Tibial artery (tissue), 4 donors: ENCODE measurements at regions not wholly inside any gene's neighbourhood (a gene's known extent, or its start where the extent isn't known, plus 50 kb on each side); places are given as distances from the start of the nearest gene placed in this dataset.

Source experiments
- DNase-seq, 2 donors: peaks; one replicate each; pipeline ENCODE4 v3.0.0-alpha.2; 2019
- H3K27ac ChIP-seq, 2 donors: fragments of 200-600 bp; sonication (generic) in 1 of 2; 1 replicate in 1 of 2; 2 replicates in 1 of 2; pipeline ENCODE4 v1.5.1; 2018 to 2019; ENCODE audit warnings: mild to moderate bottlenecking in 1 of 2
- H3K27me3 ChIP-seq, 2 donors: fragments of 200-600 bp; sonication (generic) in 1 of 2; one replicate each; pipeline versions ENCODE4 v1.5.1 to v1.6.0; 2016 to 2019
- H3K36me3 ChIP-seq, 3 donors: fragments of 200-600 bp; sonication (generic) in 2 of 3; one replicate each; pipeline ENCODE4 v1.5.1; 2016 to 2019; ENCODE audit warnings: mild to moderate bottlenecking in 2 of 3
- H3K4me1 ChIP-seq, 4 donors: fragments of 200-600 bp; sonication (generic) in 2 of 4; 1 replicate in 3 of 4; 2 replicates in 1 of 4; pipeline ENCODE4 v1.5.1; 2016 to 2019
- H3K4me3 ChIP-seq, 2 donors: fragments of 200-600 bp; sonication (generic) in 1 of 2; 1 replicate in 1 of 2; 2 replicates in 1 of 2; pipeline ENCODE4 v1.5.1; 2018 to 2019; ENCODE audit warnings: mild to moderate bottlenecking in 2 of 2
- H3K9me3 ChIP-seq, 3 donors: fragments of 200-600 bp; sonication (generic) in 1 of 3; one replicate each; pipeline ENCODE4 v1.5.1; 2016 to 2019
- intact Hi-C: fragments of 100-400 bp; cut with DNase I; formaldehyde crosslinking; loops from one replicate; pipeline ENCODE4 v1.15.0; 2023; ENCODE audit warnings: low total_unique reads
- TF ChIP-seq, protein P1 (sequence below), 2 experiments: fragments of 200-600 bp in 1 of 2; fragments of 450-650 bp in 1 of 2; IDR thresholded peaks; one replicate each; pipeline ENCODE4 v1.5.1; 2017 to 2019; ENCODE audit warnings: antibody characterized with exemption in 2 of 2, mild to moderate bottlenecking in 1 of 2, moderate library complexity in 1 of 2

- no peak for DNase-seq
- Histone ChIP-seq H3K27me3 (no peaks in the 10 kb centered on the region), H3K4me1 (no peaks in the 10 kb centered on the region), H3K4me3 (no peak overlapping the region), H3K27ac (no peak overlapping the region), H3K36me3 (no peaks in the 10 kb centered on the region), H3K9me3 (no peaks in the 10 kb centered on the region)
- intact Hi-C loops, result no loop called here
- TF ChIP-seq, protein P1, sequence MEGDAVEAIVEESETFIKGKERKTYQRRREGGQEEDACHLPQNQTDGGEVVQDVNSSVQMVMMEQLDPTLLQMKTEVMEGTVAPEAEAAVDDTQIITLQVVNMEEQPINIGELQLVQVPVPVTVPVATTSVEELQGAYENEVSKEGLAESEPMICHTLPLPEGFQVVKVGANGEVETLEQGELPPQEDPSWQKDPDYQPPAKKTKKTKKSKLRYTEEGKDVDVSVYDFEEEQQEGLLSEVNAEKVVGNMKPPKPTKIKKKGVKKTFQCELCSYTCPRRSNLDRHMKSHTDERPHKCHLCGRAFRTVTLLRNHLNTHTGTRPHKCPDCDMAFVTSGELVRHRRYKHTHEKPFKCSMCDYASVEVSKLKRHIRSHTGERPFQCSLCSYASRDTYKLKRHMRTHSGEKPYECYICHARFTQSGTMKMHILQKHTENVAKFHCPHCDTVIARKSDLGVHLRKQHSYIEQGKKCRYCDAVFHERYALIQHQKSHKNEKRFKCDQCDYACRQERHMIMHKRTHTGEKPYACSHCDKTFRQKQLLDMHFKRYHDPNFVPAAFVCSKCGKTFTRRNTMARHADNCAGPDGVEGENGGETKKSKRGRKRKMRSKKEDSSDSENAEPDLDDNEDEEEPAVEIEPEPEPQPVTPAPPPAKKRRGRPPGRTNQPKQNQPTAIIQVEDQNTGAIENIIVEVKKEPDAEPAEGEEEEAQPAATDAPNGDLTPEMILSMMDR (IDR thresholded peaks at IDR 0.05), result no peak
Observed at GRCh38 chr2:6590442-6590841, 275.3 kb downstream of the CMPK2 start.

DNA sequence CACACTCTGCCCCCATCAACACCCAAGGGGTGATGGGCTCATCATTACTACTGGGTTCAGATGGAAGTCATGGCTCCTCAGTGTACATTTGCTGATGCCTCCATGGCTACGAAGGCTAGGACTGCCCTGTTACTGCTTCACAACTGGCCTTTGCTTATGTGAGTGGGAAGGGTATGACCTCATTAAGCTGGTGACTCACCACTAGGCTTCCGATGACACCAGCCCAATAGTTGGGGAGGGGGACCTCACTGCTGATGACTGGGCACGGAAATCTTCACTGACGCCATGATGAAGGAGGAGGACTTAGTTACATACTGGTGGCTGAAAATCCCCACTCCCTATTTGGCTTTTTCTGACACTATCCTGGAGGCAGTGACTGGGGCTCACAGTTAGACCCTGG lies 263.2 kb downstream of the CMPK2 start:
- TF ChIP-seq, protein P1 (IDR thresholded peaks at IDR 0.05), result no peak
- no peaks in the 10 kb centered on the region for H3K27me3 ChIP-seq
- H3K4me3 ChIP-seq, result no peak overlapping the region
- no peaks in the 10 kb centered on the region for H3K36me3 ChIP-seq
- H3K9me3 ChIP-seq, result no peaks in the 10 kb centered on the region
- intact Hi-C loops, result no loop called here
- H3K27ac ChIP-seq, result no peak overlapping the region
- no peak for DNase-seq
- no peaks in the 10 kb centered on the region for H3K4me1 ChIP-seq

DNA sequence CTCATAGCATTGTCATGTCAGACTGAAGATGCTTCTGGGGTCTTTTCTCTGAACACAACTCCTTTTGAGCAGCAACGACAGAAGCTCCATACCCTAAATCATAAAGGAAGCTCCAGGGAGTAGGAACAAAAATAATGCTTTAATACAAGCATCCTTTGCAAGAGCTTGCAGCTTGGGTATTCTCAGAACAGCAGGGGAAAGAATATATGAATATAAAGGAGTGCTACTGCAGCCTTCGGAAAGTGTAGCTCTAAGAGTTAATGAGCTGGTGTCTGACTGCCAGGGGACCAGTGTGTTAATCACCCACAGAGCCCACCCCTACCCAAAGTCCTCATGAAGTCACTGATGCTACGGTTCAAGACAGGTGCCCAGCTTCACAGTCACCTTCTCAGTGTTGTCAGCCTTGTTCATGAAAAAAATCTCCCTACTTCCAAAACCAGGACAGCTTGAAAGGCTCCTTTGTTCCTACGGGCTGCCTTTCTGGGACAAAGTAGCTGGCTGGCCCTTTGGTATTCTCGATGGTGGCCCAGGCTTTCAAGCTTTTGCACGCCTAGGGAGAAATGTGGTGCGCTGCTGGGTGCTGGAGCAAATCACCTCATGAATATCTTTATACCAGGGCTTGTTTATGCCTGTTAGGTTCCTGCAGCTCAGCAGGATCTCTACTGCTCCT lies 259.7 kb downstream of the CMPK2 start:
- no peak for DNase-seq
- no peaks in the 10 kb centered on the region for H3K9me3 ChIP-seq
- intact Hi-C loops, result no loop called here
- no peak overlapping the region for H3K27ac ChIP-seq
- H3K36me3 ChIP-seq, result no peaks in the 10 kb centered on the region
- no peaks in the 10 kb centered on the region for H3K4me1 ChIP-seq
- TF ChIP-seq, protein P1 (IDR thresholded peaks at IDR 0.05), result no peak
- no peak overlapping the region for H3K4me3 ChIP-seq
- H3K27me3 ChIP-seq, result no peaks in the 10 kb centered on the region

GRCh38 chr2:6617794-6618193 lies 247.9 kb downstream of the CMPK2 start:
- H3K36me3 ChIP-seq, result no peaks in the 10 kb centered on the region
- H3K4me3 ChIP-seq, result no peak overlapping the region
- no peak for DNase-seq
- TF ChIP-seq, protein P1 (IDR thresholded peaks at IDR 0.05), result no peak
- peaks cover 0 to 3% (median 0%) of the 10 kb centered on the region in 3 donors for H3K9me3 ChIP-seq
- H3K27me3 ChIP-seq, result no peaks in the 10 kb centered on the region
- H3K4me1 ChIP-seq, result no peaks in the 10 kb centered on the region
- no peak overlapping the region for H3K27ac ChIP-seq
- intact Hi-C loops, result no loop called here

DNA sequence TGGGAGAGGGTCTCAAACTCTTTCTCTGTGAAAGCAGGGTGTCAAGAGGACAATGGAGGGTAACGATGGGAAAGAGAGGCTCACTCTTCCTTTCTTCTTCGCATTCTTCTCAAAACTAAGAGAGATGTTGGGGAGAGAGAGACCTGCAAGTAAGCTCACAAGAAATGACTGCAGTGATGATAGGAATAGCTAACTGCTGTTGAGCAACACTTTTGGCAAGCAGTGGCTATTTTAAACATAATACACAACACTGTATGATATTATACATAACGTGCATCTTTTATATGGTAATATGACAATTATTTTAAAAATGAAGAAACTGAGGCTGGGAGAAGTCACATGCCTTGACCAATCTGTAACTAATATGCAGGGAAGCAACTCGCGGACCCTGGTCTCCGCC lies 247.5 kb downstream of the CMPK2 start:
- Histone ChIP-seq H3K9me3 (no peaks in the 10 kb centered on the region), H3K27ac (no peak overlapping the region), H3K36me3 (no peaks in the 10 kb centered on the region), H3K4me1 (no peaks in the 10 kb centered on the region), H3K4me3 (no peak overlapping the region), H3K27me3 (no peaks in the 10 kb centered on the region)
- TF ChIP-seq, protein P1 (IDR thresholded peaks at IDR 0.05), result no peak
- intact Hi-C loops, result no loop called here
- DNase-seq, result no peak

DNA sequence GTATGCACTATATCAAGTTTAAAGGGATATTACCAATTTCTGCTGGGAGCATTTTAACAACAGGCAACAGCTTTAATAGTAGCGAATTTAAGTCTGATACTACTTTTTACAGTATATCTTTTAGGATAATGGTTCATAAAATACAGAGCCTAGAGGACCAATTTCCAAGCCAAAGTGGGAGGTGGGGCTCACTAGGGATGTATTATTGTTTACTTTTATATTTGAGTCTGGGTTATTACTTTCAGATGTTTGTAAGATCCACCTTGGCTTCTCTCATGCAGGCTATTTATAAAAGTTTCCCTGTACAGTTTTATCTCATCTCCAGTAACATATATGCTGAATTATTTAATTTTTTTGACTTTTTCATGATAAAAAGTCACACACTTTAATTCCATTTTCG lies 242.0 kb downstream of the CMPK2 start:
- TF ChIP-seq, protein P1 (IDR thresholded peaks at IDR 0.05), result no peak
- no peak overlapping the region for H3K4me3 ChIP-seq
- no peak for DNase-seq
- no peaks in the 10 kb centered on the region for H3K9me3 ChIP-seq
- no peaks in the 10 kb centered on the region for H3K4me1 ChIP-seq
- no peaks in the 10 kb centered on the region for H3K36me3 ChIP-seq
- no peak overlapping the region for H3K27ac ChIP-seq
- H3K27me3 ChIP-seq, result no peaks in the 10 kb centered on the region
- intact Hi-C loops, result no loop called here
